ENCODE measurements at regions not wholly inside any gene's neighbourhood (a gene's known extent, or its start where the extent isn't known, plus 50 kb on each side); places are given as distances from the start of the nearest gene placed in this dataset.

DNA sequence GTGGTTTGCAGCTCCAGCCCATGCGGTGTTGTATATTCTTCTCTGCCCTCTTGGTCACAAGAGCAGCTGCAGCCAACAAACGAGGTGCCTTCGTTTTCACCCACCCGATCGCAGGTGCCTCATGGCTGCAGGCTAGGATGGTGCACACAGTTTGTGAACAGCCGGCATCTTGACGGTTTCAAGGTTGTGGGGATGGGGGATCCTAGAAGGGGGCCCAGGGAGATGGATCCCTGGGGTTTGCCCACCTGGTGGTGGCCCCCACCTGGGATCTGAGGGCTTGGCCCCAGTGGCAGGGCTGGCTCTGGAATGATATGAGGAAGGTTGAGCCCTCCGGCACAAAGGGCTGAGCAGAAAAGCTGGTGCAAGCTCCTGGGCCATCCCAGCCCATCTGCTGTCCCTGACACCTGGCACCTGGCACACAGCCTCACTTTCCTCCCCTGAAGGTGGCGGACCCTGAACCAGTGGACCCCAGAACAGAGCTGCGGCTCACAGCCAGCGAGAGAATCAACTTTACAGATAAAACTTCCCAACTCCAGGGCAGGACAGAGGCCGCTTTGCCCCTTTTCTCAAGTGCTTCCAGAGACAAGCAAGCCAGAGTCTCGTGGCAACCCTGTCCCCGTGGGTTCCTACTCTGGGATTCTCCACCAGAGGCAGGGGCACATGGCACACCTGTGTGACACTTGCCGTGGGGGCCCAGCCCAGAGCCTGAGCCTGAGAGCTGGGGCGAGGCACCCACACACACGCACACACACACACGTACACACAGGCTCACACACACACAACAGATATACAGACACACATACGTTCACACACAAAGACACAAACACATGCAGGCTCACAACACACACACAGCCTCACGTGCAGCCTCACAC, 177.3 kb upstream of the PPP2R2D start:
- no peak for TF ChIP-seq MYC (IDR thresholded peaks at IDR 0.05; ENCODE audit: insufficient read depth, insufficient read length, insufficient replicate concordance, low read length, severe bottlenecking)
- TF ChIP-seq ASH2L (IDR thresholded peaks at IDR 0.05; ENCODE audit: borderline replicate concordance, low read depth) = no peak
- TF ChIP-seq, protein P1, sequence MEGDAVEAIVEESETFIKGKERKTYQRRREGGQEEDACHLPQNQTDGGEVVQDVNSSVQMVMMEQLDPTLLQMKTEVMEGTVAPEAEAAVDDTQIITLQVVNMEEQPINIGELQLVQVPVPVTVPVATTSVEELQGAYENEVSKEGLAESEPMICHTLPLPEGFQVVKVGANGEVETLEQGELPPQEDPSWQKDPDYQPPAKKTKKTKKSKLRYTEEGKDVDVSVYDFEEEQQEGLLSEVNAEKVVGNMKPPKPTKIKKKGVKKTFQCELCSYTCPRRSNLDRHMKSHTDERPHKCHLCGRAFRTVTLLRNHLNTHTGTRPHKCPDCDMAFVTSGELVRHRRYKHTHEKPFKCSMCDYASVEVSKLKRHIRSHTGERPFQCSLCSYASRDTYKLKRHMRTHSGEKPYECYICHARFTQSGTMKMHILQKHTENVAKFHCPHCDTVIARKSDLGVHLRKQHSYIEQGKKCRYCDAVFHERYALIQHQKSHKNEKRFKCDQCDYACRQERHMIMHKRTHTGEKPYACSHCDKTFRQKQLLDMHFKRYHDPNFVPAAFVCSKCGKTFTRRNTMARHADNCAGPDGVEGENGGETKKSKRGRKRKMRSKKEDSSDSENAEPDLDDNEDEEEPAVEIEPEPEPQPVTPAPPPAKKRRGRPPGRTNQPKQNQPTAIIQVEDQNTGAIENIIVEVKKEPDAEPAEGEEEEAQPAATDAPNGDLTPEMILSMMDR (IDR thresholded peaks at IDR 0.05 in 2 of 3, conservative IDR thresholded peaks at IDR 0.05 in 1 of 3; ENCODE audit: control insufficient read depth in 2 of 3, extremely low read depth in 1 of 3, insufficient read depth in 1 of 3, low read depth in 3 of 3, low read length in 3 of 3) = no peak
- TF ChIP-seq, protein P2, sequence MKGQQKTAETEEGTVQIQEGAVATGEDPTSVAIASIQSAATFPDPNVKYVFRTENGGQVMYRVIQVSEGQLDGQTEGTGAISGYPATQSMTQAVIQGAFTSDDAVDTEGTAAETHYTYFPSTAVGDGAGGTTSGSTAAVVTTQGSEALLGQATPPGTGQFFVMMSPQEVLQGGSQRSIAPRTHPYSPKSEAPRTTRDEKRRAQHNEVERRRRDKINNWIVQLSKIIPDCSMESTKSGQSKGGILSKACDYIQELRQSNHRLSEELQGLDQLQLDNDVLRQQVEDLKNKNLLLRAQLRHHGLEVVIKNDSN (IDR thresholded peaks at IDR 0.05; ENCODE audit: borderline replicate concordance, extremely low read length, insufficient read depth, low read depth, low read length) = no peak
- no peak for TF ChIP-seq ZNF384 (IDR thresholded peaks at IDR 0.05; ENCODE audit: borderline replicate concordance, low read depth, low read length)
- no peak for TF ChIP-seq SUPT20H (IDR thresholded peaks at IDR 0.05; ENCODE audit: borderline replicate concordance, control insufficient read depth, low read depth, low read length)
- no peak for TF ChIP-seq EGR1 (IDR thresholded peaks at IDR 0.05; ENCODE audit: borderline replicate concordance in 1 of 2, low read depth in 2 of 2, low read length in 2 of 2)
- no peak for TF ChIP-seq RFX5 (IDR thresholded peaks at IDR 0.05; ENCODE audit: low read depth, low read length)
- TF ChIP-seq, protein P3, sequence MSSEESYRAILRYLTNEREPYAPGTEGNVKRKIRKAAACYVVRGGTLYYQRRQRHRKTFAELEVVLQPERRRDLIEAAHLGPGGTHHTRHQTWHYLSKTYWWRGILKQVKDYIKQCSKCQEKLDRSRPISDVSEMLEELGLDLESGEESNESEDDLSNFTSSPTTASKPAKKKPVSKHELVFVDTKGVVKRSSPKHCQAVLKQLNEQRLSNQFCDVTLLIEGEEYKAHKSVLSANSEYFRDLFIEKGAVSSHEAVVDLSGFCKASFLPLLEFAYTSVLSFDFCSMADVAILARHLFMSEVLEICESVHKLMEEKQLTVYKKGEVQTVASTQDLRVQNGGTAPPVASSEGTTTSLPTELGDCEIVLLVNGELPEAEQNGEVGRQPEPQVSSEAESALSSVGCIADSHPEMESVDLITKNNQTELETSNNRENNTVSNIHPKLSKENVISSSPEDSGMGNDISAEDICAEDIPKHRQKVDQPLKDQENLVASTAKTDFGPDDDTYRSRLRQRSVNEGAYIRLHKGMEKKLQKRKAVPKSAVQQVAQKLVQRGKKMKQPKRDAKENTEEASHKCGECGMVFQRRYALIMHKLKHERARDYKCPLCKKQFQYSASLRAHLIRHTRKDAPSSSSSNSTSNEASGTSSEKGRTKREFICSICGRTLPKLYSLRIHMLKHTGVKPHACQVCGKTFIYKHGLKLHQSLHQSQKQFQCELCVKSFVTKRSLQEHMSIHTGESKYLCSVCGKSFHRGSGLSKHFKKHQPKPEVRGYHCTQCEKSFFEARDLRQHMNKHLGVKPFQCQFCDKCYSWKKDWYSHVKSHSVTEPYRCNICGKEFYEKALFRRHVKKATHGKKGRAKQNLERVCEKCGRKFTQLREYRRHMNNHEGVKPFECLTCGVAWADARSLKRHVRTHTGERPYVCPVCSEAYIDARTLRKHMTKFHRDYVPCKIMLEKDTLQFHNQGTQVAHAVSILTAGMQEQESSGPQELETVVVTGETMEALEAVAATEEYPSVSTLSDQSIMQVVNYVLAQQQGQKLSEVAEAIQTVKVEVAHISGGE (CRISPR knock-in tag; IDR thresholded peaks at IDR 0.05) = no peak
- no peak for TF ChIP-seq POLR2A (IDR thresholded peaks at IDR 0.05; ENCODE audit: low read depth, low read length)
- TF ChIP-seq CREM (IDR thresholded peaks at IDR 0.05; ENCODE audit: low read depth) = no peak
- TF ChIP-seq SUZ12 (IDR thresholded peaks at IDR 0.05; ENCODE audit: unreplicated experiment) = no peak
- TF ChIP-seq POLR2AphosphoS5 (IDR thresholded peaks at IDR 0.05; ENCODE audit: low read length) = no peak
- TF ChIP-seq, protein P4, sequence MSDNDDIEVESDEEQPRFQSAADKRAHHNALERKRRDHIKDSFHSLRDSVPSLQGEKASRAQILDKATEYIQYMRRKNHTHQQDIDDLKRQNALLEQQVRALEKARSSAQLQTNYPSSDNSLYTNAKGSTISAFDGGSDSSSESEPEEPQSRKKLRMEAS (IDR thresholded peaks at IDR 0.05; ENCODE audit: low read depth, low read length) = no peak
